ENCODE measurements at regions not wholly inside any gene's neighbourhood (a gene's known extent, or its start where the extent isn't known, plus 50 kb on each side); places are given as distances from the start of the nearest gene placed in this dataset.

DNA sequence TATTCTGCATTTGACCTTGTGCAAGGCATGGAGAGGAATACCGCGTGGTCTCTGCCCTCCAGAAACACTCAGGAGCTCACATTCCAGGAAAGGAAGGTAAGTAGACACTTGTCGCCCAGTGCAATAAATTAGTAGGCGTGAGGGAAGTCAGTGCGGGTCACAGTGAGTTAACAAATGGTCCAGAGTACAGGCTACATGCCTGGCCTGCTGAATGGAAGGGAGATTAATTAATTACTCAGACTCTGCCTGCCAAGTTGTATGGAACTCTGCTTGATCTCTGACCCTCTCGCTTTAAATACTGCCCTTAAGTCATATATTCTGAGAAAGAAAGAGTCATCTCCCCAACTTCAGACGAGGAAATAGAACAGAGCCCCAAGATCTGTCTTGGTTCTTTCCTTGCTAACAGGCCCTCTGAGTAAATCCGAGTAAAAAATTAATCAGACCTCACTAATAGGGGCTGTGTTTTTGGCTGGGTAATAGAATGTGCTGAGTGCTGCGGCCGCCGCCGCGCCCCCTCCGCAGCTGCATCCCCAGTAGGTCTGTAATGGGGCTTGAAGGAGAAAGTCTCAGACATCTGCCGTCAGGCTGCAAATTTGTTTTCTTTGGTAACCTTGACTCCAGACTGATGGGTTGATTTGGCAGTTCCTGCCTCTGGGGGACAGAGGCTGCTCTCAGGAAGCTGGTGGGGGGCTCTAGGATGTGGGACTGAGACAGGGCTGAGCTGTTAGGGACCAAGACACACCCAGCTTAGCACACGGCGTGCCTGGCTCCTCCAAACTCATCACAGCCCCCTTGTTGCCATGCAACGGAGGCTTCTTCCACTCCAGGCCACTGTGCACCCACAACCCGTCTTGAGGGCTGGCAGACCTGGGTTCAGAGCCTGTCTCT lies 144.4 kb downstream of the NSG2 start:
- no peaks in the 10 kb centered on the region for H3K36me3 ChIP-seq (ENCODE audit: control insufficient read depth in 2 of 2, extremely low read depth in 1 of 2, insufficient read depth in 2 of 2, low read length in 2 of 2)
- H3K9me1 ChIP-seq (replicated peaks; ENCODE audit: control insufficient read depth, extremely low read depth, insufficient read depth, low read length): no peaks in the 10 kb centered on the region
- no peaks in the 10 kb centered on the region for H3K79me2 ChIP-seq (ENCODE audit: control insufficient read depth, insufficient read depth, low read length)
- no peaks in the 10 kb centered on the region for H3K4me1 ChIP-seq (ENCODE audit: control insufficient read depth, extremely low read depth, insufficient read depth, low read length)
- FAIRE-seq (no peak), DNase-seq (ENCODE audit: low read depth, low spot score) (no peak)
- no TSS peak for BruUV-seq (replicated peaks)
- intact Hi-C loops (cut with micrococcal nuclease) (no loop called here), dilution Hi-C loops (cut with MboI; ENCODE audit: extremely low pct_ligation_motif_present, low sequenced_read_pairs) (no loop called here)
- peaks cover 4% of the 10 kb centered on the region for H3K9me3 ChIP-seq (replicated peaks; ENCODE audit: control insufficient read depth, insufficient read depth, low read length)
- H3K27ac ChIP-seq (ENCODE audit: insufficient read depth, low read depth, low read length): no peak overlapping the region
- H4K20me1 ChIP-seq (replicated peaks; ENCODE audit: control insufficient read depth, extremely low read depth, insufficient read depth, low read length): no peaks in the 10 kb centered on the region
- no peaks in the 10 kb centered on the region for H3K27me3 ChIP-seq (ENCODE audit: control insufficient read depth in 2 of 2, insufficient read depth in 2 of 2, low read length in 2 of 2)
- H2AFZ ChIP-seq (ENCODE audit: low read depth, low read length): no peak overlapping the region
- H3K9ac ChIP-seq (replicated peaks; ENCODE audit: extremely low read depth, insufficient read depth, low read length): no peak overlapping the region
- ChIA-PET POLR2A (no interaction called here), CTCF (no interaction called here)
- H3K4me2 ChIP-seq (ENCODE audit: insufficient read depth, low read length): no peak overlapping the region
- H3K4me3 ChIP-seq (replicated peaks in 1 of 3; ENCODE audit: insufficient read depth in 1 of 3, low read depth in 1 of 3, low read length in 3 of 3): no peak overlapping the region
- TF ChIP-seq JUN (IDR thresholded peaks at IDR 0.05; ENCODE audit: borderline replicate concordance, insufficient read depth, insufficient read length, low read depth): no peak
- TF ChIP-seq POLR2A (IDR thresholded peaks at IDR 0.05; ENCODE audit: low read depth, low read length): no peak
- TF ChIP-seq MYC (IDR thresholded peaks at IDR 0.05; ENCODE audit: low read depth, low read length): no peak
- no peak for TF ChIP-seq GATA2 (IDR thresholded peaks at IDR 0.05; ENCODE audit: insufficient read depth, insufficient read length, low read depth, low read length)
- TF ChIP-seq FOS (IDR thresholded peaks at IDR 0.05; ENCODE audit: borderline replicate concordance, insufficient read depth, low read length): no peak
- TF ChIP-seq, protein P1, sequence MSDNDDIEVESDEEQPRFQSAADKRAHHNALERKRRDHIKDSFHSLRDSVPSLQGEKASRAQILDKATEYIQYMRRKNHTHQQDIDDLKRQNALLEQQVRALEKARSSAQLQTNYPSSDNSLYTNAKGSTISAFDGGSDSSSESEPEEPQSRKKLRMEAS (IDR thresholded peaks at IDR 0.05; ENCODE audit: insufficient read depth, insufficient read length): no peak
- TF ChIP-seq, protein P2, sequence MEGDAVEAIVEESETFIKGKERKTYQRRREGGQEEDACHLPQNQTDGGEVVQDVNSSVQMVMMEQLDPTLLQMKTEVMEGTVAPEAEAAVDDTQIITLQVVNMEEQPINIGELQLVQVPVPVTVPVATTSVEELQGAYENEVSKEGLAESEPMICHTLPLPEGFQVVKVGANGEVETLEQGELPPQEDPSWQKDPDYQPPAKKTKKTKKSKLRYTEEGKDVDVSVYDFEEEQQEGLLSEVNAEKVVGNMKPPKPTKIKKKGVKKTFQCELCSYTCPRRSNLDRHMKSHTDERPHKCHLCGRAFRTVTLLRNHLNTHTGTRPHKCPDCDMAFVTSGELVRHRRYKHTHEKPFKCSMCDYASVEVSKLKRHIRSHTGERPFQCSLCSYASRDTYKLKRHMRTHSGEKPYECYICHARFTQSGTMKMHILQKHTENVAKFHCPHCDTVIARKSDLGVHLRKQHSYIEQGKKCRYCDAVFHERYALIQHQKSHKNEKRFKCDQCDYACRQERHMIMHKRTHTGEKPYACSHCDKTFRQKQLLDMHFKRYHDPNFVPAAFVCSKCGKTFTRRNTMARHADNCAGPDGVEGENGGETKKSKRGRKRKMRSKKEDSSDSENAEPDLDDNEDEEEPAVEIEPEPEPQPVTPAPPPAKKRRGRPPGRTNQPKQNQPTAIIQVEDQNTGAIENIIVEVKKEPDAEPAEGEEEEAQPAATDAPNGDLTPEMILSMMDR (IDR thresholded peaks at IDR 0.05; ENCODE audit: extremely low read depth in 1 of 2, insufficient read depth in 1 of 2, low read depth in 1 of 2, low read length in 2 of 2): no peak
- TF ChIP-seq POLR2AphosphoS5 (IDR thresholded peaks at IDR 0.05; ENCODE audit: insufficient read depth, low read depth, low read length): no peak
- no peak for TF ChIP-seq EZH2 (IDR thresholded peaks at IDR 0.05; ENCODE audit: borderline replicate concordance, low read depth, low read length, severe bottlenecking)
